GM12891 (cell line): ENCODE measurements at regions not wholly inside any gene's neighbourhood (a gene's known extent, or its start where the extent isn't known, plus 50 kb on each side); places are given as distances from the start of the nearest gene placed in this dataset.

Source experiments
- POLR2A ChIP-seq: IDR thresholded peaks from 2 replicates; pipeline ENCODE4 v1.6.1; 2011; ENCODE audit warnings: low read depth, low read length, control low read depth
- POLR2AphosphoS5 ChIP-seq: IDR thresholded peaks from 2 replicates; pipeline ENCODE4 v1.6.1; 2011; ENCODE audit warnings: low read depth, low read length, control low read depth
- TAF1 ChIP-seq: IDR thresholded peaks from 2 replicates; pipeline ENCODE4 v1.6.1; 2011; ENCODE audit warnings: low read depth, low read length, control low read depth

- no peak for TF ChIP-seq TAF1
- no peak for TF ChIP-seq POLR2A
- no peak for TF ChIP-seq POLR2AphosphoS5
Observed at GRCh38 chr9:89674667-89675057, 69.8 kb downstream of the GADD45G start.
